ENCODE measurements at regions not wholly inside any gene's neighbourhood (a gene's known extent, or its start where the extent isn't known, plus 50 kb on each side); places are given as distances from the start of the nearest gene placed in this dataset.

GRCh38 chr3:31198890-31199289, 304.4 kb upstream of the GADL1 start:
- Histone ChIP-seq H3K9ac (ENCODE audit: insufficient read depth, low read depth, low read length) (no peak overlapping the region), H3K79me2 (ENCODE audit: insufficient read depth, low read length) (no peaks in the 10 kb centered on the region), H3K27me3 (ENCODE audit: control insufficient read depth in 1 of 2, insufficient read depth in 2 of 2, low read length in 2 of 2) (no peaks in the 10 kb centered on the region), H3K27ac (ENCODE audit: extremely low read length, insufficient read depth, low read length) (no peak overlapping the region), H3K4me3 (replicated peaks in 1 of 3; ENCODE audit: insufficient read depth in 1 of 3, low read depth in 2 of 3, low read length in 3 of 3) (no peak overlapping the region), H3K9me3 (ENCODE audit: low read length) (no peaks in the 10 kb centered on the region), H3K4me1 (ENCODE audit: insufficient read depth, low read length) (peaks cover 22% of the 10 kb centered on the region), H3K36me3 (replicated peaks in 1 of 2; ENCODE audit: control insufficient read depth in 1 of 2, insufficient read depth in 2 of 2, low read length in 2 of 2) (no peaks in the 10 kb centered on the region), H3K4me2 (ENCODE audit: low read depth, low read length) (no peak overlapping the region), H2AFZ (ENCODE audit: low read length) (no peak overlapping the region), H4K20me1 (ENCODE audit: insufficient read depth, low read length) (no peaks in the 10 kb centered on the region)
- DNase-seq (ENCODE audit: low spot score) (no peak), ATAC-seq (no peak), FAIRE-seq (no peak)
- in situ Hi-C loops (cut with HindIII; ENCODE audit: extremely low pct_ligation_motif_present, low pct_unique_long_range_greater_than_20kb), result no loop called here
- BruUV-seq (replicated peaks), result no TSS peak
- TF ChIP-seq NCOA2 (CRISPR knock-in tag; IDR thresholded peaks at IDR 0.05) (no peak), NFKB2 (CRISPR knock-in tag; IDR thresholded peaks at IDR 0.05; ENCODE audit: borderline replicate concordance) (no peak), ZNF766 (CRISPR knock-in tag; IDR thresholded peaks at IDR 0.05; ENCODE audit: borderline replicate concordance) (no peak), ZNF33B (CRISPR knock-in tag; IDR thresholded peaks at IDR 0.05) (no peak)
- TF ChIP-seq, protein P1, sequence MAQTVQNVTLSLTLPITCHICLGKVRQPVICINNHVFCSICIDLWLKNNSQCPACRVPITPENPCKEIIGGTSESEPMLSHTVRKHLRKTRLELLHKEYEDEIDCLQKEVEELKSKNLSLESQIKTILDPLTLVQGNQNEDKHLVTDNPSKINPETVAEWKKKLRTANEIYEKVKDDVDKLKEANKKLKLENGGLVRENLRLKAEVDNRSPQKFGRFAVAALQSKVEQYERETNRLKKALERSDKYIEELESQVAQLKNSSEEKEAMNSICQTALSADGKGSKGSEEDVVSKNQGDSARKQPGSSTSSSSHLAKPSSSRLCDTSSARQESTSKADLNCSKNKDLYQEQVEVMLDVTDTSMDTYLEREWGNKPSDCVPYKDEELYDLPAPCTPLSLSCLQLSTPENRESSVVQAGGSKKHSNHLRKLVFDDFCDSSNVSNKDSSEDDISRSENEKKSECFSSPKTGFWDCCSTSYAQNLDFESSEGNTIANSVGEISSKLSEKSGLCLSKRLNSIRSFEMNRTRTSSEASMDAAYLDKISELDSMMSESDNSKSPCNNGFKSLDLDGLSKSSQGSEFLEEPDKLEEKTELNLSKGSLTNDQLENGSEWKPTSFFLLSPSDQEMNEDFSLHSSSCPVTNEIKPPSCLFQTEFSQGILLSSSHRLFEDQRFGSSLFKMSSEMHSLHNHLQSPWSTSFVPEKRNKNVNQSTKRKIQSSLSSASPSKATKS (CRISPR knock-in tag; IDR thresholded peaks at IDR 0.05), result no peak
- TF ChIP-seq, protein P2, sequence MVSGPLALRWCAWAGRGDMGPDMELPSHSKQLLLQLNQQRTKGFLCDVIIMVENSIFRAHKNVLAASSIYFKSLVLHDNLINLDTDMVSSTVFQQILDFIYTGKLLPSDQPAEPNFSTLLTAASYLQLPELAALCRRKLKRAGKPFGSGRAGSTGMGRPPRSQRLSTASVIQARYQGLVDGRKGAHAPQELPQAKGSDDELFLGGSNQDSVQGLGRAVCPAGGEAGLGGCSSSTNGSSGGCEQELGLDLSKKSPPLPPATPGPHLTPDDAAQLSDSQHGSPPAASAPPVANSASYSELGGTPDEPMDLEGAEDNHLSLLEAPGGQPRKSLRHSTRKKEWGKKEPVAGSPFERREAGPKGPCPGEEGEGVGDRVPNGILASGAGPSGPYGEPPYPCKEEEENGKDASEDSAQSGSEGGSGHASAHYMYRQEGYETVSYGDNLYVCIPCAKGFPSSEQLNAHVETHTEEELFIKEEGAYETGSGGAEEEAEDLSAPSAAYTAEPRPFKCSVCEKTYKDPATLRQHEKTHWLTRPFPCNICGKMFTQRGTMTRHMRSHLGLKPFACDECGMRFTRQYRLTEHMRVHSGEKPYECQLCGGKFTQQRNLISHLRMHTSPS (CRISPR knock-in tag; IDR thresholded peaks at IDR 0.05; ENCODE audit: low read depth), result no peak
- ChIA-PET POLR2A (no interaction called here), CTCF (ENCODE audit: low intra/inter-chr PET ratio, low total read pairs) (no interaction called here)
- intact Hi-C loops (cut with micrococcal nuclease; ENCODE audit: unreplicated experiment), result no loop called here

All from HepG2 (cell line).